NT2/D1 (cell line): ENCODE measurements at regions not wholly inside any gene's neighbourhood (a gene's known extent, or its start where the extent isn't known, plus 50 kb on each side); places are given as distances from the start of the nearest gene placed in this dataset.

Experiments used
- SUZ12 ChIP-seq: IDR thresholded peaks from 2 replicates; pipeline ENCODE4 v1.6.1; 2011; ENCODE audit not compliant: insufficient read length, insufficient read depth; ENCODE audit errors: extremely low read depth
- YY1 ChIP-seq: IDR thresholded peaks from 2 replicates; pipeline ENCODE4 v1.6.1; 2011; ENCODE audit not compliant: insufficient read length, insufficient read depth

DNA sequence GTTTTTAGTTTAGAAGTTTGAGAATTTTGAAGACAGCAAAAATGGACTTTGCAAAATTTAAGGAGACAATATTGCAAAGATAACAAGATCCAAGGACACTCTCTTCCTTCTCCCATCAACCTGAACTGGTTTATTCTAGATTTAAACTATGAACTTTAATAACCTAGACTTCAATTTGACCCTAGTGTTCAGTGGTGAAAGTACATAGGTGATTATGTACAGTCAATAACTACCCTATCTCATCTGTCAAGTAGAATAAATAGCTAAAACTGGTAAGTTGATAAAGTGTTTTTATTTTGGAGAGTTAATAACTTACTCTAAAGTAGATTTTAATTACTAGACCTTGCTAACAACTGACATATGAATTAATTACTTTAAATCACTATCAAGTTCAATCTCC lies 52.9 kb upstream of the NFE2L2 start:
- TF ChIP-seq YY1 = no peak
- TF ChIP-seq SUZ12 = no peak
